Spleen (tissue), 11 donors: ENCODE measurements at regions not wholly inside any gene's neighbourhood (a gene's known extent, or its start where the extent isn't known, plus 50 kb on each side); places are given as distances from the start of the nearest gene placed in this dataset.

ENCODE experiments used
- DNase-seq: peaks from one replicate; pipeline ENCODE4 v3.0.0-alpha.2; 2020
- H3K27ac ChIP-seq, 8 donors: fragments of 200-600 bp; sonication (generic) in 7 of 8; 1 replicate in 4 of 8; 2 replicates in 4 of 8; pipeline versions ENCODE4 v1.5.0 to v1.8.0; 2016 to 2021; ENCODE audit warnings: inconsistent platforms in 4 of 8, mild to moderate bottlenecking in 4 of 8, moderate library complexity in 1 of 8
- H3K27me3 ChIP-seq, 7 donors: fragments of 200-600 bp; sonication (generic) in 6 of 7; replicated peaks in 1 of 7; 1 replicate in 4 of 7; 2 replicates in 3 of 7; pipeline versions ENCODE4 v1.5.0 to v1.8.0; 2016 to 2021; ENCODE audit warnings: inconsistent platforms in 3 of 7, mild to moderate bottlenecking in 1 of 7
- H3K36me3 ChIP-seq, 6 donors: fragments of 200-600 bp; sonication (generic) in 5 of 6; 1 replicate in 4 of 6; 2 replicates in 2 of 6; pipeline versions ENCODE4 v1.5.0 to v1.8.0; 2016 to 2021; ENCODE audit warnings: inconsistent platforms in 2 of 6
- H3K4me1 ChIP-seq, 6 donors: fragments of 200-600 bp; sonication (generic) in 5 of 6; 1 replicate in 3 of 6; 2 replicates in 3 of 6; pipeline versions ENCODE4 v1.5.0 to v1.8.0; 2016 to 2021; ENCODE audit warnings: inconsistent platforms in 3 of 6
- H3K4me3 ChIP-seq, 8 donors: fragments of 200-600 bp; sonication (generic) in 7 of 8; 1 replicate in 4 of 8; 2 replicates in 4 of 8; pipeline versions ENCODE4 v1.5.0 to v1.8.0; 2016 to 2021; ENCODE audit warnings: inconsistent platforms in 4 of 8, mild to moderate bottlenecking in 4 of 8, moderate library complexity in 2 of 8
- H3K9me3 ChIP-seq, 8 donors: fragments of 200-600 bp; sonication (generic) in 7 of 8; 1 replicate in 4 of 8; 2 replicates in 4 of 8; pipeline versions ENCODE4 v1.5.0 to v1.8.0; 2016 to 2021; ENCODE audit warnings: inconsistent platforms in 4 of 8
- POLR2A ChIP-seq, 3 donors: fragments of 450-650 bp; IDR thresholded peaks; one replicate each; pipeline ENCODE4 v1.5.1; 2017; ENCODE audit warnings: antibody characterized with exemption in 3 of 3, mild to moderate bottlenecking in 1 of 3
- POLR2AphosphoS5 ChIP-seq, 3 donors: sonication (generic); formaldehyde crosslinking; IDR thresholded peaks; one replicate each; pipeline ENCODE4 v1.5.1; 2017; ENCODE audit warnings: antibody characterized with exemption in 3 of 3
- WGBS, 5 donors: extraction: QIAGEN DNeasy Blood & Tissue Kit in 3 of 5; methylation state at CpG; one replicate each; pipeline versions ENCODE4 v1.1.5 to v1.1.7; 2013 to 2018; 5-methylcytosine and 5-hydroxymethylcytosine counted together
- intact Hi-C: fragments of 100-400 bp; cut with DNase I; formaldehyde crosslinking; loops from one replicate; pipeline ENCODE4 v1.15.0; 2023; ENCODE audit warnings: low total_unique reads
- TF ChIP-seq, protein P1 (sequence below), 11 experiments: fragments of 200-600 bp in 7 of 11; fragments of 450-650 bp in 4 of 11; sonication (generic) in 4 of 11; IDR thresholded peaks in 8 of 11; conservative IDR thresholded peaks in 3 of 11; 1 replicate in 7 of 11; 2 replicates in 4 of 11; pipeline versions ENCODE4 v1.4.0 to v1.8.0; 2016 to 2021; ENCODE audit warnings: antibody characterized with exemption in 11 of 11, inconsistent platforms in 4 of 11, mild to moderate bottlenecking in 1 of 11
- donor health status: healthy with polysubstance abuse.
- donor health status: DM: no; HTN: no; CAD: no; lungs with moderate emphysema.
- donor health status: DM: no; HTN: no; CAD: no.
- donor health status: Bipolar disorder and iron deficiency.
- donor health status: healthy.
- donor health status: DM: no; HTN: no; CAD: no.
- donor health status: DM: yes; HTN: yes; CAD: no.

DNA sequence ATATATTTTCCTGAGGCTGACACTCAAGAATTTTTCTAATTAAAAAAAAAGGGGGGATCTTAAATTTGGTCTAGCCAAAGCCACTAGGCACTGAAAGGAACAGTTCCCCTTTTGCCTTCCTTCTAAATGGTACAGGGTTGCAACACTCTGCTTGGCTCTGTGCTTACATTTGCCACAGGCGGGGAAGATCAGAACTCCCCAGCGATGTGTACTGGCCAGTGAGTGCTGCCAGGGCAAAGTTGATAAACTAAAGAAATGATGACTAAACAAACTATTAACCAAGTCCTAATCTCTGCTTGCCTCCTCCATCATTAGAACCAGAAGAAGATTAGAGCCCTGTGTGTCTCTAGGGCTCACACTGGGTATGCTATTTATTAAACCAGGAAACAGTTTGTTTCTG lies 75.3 kb upstream of the SCEL start:
- TF ChIP-seq POLR2AphosphoS5 (IDR thresholded peaks at IDR 0.05), result peak in 1 of 3 donors; percentile 33
- no peak for TF ChIP-seq POLR2A (IDR thresholded peaks at IDR 0.05)
- TF ChIP-seq, protein P1, sequence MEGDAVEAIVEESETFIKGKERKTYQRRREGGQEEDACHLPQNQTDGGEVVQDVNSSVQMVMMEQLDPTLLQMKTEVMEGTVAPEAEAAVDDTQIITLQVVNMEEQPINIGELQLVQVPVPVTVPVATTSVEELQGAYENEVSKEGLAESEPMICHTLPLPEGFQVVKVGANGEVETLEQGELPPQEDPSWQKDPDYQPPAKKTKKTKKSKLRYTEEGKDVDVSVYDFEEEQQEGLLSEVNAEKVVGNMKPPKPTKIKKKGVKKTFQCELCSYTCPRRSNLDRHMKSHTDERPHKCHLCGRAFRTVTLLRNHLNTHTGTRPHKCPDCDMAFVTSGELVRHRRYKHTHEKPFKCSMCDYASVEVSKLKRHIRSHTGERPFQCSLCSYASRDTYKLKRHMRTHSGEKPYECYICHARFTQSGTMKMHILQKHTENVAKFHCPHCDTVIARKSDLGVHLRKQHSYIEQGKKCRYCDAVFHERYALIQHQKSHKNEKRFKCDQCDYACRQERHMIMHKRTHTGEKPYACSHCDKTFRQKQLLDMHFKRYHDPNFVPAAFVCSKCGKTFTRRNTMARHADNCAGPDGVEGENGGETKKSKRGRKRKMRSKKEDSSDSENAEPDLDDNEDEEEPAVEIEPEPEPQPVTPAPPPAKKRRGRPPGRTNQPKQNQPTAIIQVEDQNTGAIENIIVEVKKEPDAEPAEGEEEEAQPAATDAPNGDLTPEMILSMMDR (IDR thresholded peaks at IDR 0.05 in 8 of 11, conservative IDR thresholded peaks at IDR 0.05 in 3 of 11), result no peak
- no peak for DNase-seq
- no peaks in the 10 kb centered on the region for H3K9me3 ChIP-seq
- H3K36me3 ChIP-seq, result no peaks in the 10 kb centered on the region
- WGBS, 5 donors, result 31 to 50% (median 38%) methylated on average over 2 of the region's 2 CpGs
- H3K27ac ChIP-seq, result peak overlapping the region in 2 of 8 donors; percentile 55 to 60
- intact Hi-C loops, result no loop called here
- H3K27me3 ChIP-seq, result no peaks in the 10 kb centered on the region
- peaks cover 0 to 26% (median 6%) of the 10 kb centered on the region in 6 donors for H3K4me1 ChIP-seq
- H3K4me3 ChIP-seq, result no peak overlapping the region

DNA sequence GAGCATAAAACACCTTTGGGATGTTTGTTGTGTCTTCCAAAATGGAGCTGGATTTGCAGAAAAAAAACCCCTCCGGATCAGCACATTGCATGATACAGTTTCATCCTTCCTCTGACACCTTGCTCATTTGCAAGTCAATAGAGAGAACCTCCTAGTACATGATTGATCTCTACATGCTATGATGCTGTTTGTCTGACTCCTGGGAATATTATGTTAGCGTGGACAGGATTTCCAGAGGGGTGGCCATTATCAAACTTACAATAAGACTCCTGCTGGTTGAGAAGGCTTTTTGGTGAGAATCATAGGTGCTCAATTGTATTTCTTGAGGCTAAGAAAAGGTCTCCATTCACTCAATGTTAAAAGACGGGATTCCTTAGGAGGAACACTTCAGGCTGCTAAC lies 75.9 kb upstream of the SCEL start:
- Histone ChIP-seq H3K4me1 (peaks cover 0 to 26% (median 6%) of the 10 kb centered on the region in 6 donors), H3K4me3 (no peak overlapping the region), H3K9me3 (no peaks in the 10 kb centered on the region), H3K27ac (peak overlapping the region in 2 of 8 donors; percentile 55 to 60), H3K27me3 (no peaks in the 10 kb centered on the region), H3K36me3 (no peaks in the 10 kb centered on the region)
- DNase-seq, result no peak
- intact Hi-C loops, result no loop called here
- TF ChIP-seq POLR2AphosphoS5 (IDR thresholded peaks at IDR 0.05) (no peak), POLR2A (IDR thresholded peaks at IDR 0.05) (no peak)
- TF ChIP-seq, protein P1 (IDR thresholded peaks at IDR 0.05 in 8 of 11, conservative IDR thresholded peaks at IDR 0.05 in 3 of 11), result no peak
- WGBS, 5 donors, result 78 to 89% (median 82%) methylated on average over 3 of the region's 3 CpGs

DNA sequence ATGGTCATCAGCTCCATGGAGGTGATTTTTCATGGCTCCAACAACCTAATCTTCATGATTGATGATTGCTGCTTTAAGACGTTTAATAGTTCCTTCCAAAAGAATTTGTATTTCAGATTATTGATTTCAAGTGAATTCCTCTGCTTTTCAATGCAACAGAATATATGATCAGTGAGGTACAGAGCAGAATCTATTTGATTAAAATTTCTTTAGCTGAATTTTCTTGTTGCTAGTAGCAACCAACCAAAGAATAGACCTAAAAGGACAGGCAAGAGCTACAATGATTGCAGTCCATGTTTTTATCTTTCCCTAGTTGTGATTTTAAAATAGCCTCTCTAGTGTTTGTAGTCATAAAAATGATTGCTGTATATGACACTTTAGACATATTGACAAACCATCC lies 76.8 kb upstream of the SCEL start:
- WGBS, 5 donors, result 67 to 79% (median 69%) methylated on average over 1 of the region's 1 CpG
- no peak overlapping the region for H3K4me3 ChIP-seq
- H3K36me3 ChIP-seq, result no peaks in the 10 kb centered on the region
- no peak overlapping the region for H3K27ac ChIP-seq
- intact Hi-C loops, result no loop called here
- H3K4me1 ChIP-seq, result peaks cover 0 to 26% (median 6%) of the 10 kb centered on the region in 6 donors
- TF ChIP-seq POLR2A (IDR thresholded peaks at IDR 0.05) (no peak), POLR2AphosphoS5 (IDR thresholded peaks at IDR 0.05) (no peak)
- no peaks in the 10 kb centered on the region for H3K27me3 ChIP-seq
- H3K9me3 ChIP-seq, result no peaks in the 10 kb centered on the region
- no peak for DNase-seq

DNA sequence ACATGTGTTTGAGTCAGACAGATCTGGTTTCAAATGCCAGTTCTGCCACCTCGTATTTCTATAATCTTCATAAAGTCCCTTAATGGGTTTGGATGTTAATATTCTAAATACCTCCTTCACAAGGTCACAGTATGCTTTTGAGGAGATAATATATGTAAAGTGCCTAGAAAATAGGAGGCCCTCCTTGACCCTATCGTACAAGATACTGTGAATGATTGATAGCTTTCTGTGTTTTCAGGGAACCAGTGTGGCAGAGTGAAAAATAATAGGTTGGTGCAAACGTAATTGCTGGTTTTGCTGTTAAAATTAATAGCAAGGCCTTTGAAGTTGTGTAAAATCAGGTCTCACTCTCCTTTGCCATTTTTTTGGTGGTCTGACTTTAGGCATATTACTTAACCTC lies 77.5 kb upstream of the SCEL start:
- 75 to 85% (median 80%) methylated on average over 3 of the region's 3 CpGs for WGBS, 5 donors
- H3K36me3 ChIP-seq, result no peaks in the 10 kb centered on the region
- no peaks in the 10 kb centered on the region for H3K9me3 ChIP-seq
- no peaks in the 10 kb centered on the region for H3K27me3 ChIP-seq
- intact Hi-C loops, result no loop called here
- H3K27ac ChIP-seq, result no peak overlapping the region
- TF ChIP-seq, protein P1 (IDR thresholded peaks at IDR 0.05 in 8 of 11, conservative IDR thresholded peaks at IDR 0.05 in 3 of 11), result no peak
- no peak for TF ChIP-seq POLR2AphosphoS5 (IDR thresholded peaks at IDR 0.05)
- TF ChIP-seq POLR2A (IDR thresholded peaks at IDR 0.05), result no peak
- DNase-seq, result no peak
- H3K4me1 ChIP-seq, result peaks cover 0 to 26% (median 6%) of the 10 kb centered on the region in 6 donors
- no peak overlapping the region for H3K4me3 ChIP-seq

DNA sequence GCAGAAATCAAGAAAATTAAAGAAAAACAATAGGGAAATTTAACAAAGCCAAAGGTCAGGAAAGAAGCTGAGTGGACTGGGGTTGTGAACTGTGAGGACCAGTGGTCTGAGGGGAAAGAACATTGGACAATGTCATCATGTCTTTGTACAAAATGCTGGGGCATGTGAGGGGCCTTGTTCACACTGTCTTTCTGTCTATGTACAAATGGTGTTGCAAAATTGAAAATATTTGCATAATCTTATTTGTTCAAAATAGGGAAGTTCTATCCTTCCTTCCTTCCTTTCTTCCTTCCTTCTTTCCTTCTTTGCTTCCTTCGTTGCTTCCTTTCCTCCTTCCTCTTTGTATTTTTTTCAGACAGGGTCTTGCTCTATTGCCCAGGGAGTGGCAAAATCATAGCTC lies 79.2 kb upstream of the SCEL start:
- TF ChIP-seq POLR2A (IDR thresholded peaks at IDR 0.05) (no peak), POLR2AphosphoS5 (IDR thresholded peaks at IDR 0.05) (no peak)
- TF ChIP-seq, protein P1 (IDR thresholded peaks at IDR 0.05 in 8 of 11, conservative IDR thresholded peaks at IDR 0.05 in 3 of 11), result no peak
- Histone ChIP-seq H3K4me3 (no peak overlapping the region), H3K9me3 (no peaks in the 10 kb centered on the region), H3K27me3 (no peaks in the 10 kb centered on the region), H3K36me3 (no peaks in the 10 kb centered on the region), H3K4me1 (peaks cover 0 to 26% (median 6%) of the 10 kb centered on the region in 6 donors), H3K27ac (peak overlapping the region in 3 of 8 donors; percentile 4 to 40 (median 17))
- DNase-seq, result no peak
- 0 to 36% (median 22%) methylated on average over 1 of the region's 1 CpG for WGBS, 5 donors
- intact Hi-C loops, result no loop called here
